Panc1 (cell line): ENCODE measurements at regions not wholly inside any gene's neighbourhood (a gene's known extent, or its start where the extent isn't known, plus 50 kb on each side); places are given as distances from the start of the nearest gene placed in this dataset.

Experiments
- ATAC-seq: fragments of 200-7000 bp; cut with Tn5 transposase; 2 replicates; pipeline ENCODE4 v1.9.1; 2020; ENCODE audit warnings: mild to moderate bottlenecking, moderate library complexity
- BruUV-seq: library from RNA; stranded (reverse); fragments of 400-500 nt; replicated peaks from 2 replicates; lab custom pipeline; 2021; lab: Mats Ljungman, UMichigan
- CTCF ChIA-PET: fragments of 300-600 bp; sonication (Branson Sonifier 250); formaldehyde crosslinking; loops from one replicate; lab custom pipeline; 2022; ENCODE audit warnings: antibody characterized with exemption; lab: Charles Lee
- POLR2A ChIA-PET: fragments of 300-600 bp; sonication (Branson Sonifier 250); formaldehyde crosslinking; loops from one replicate; lab custom pipeline; 2022; ENCODE audit warnings: antibody characterized with exemption; lab: Charles Lee
- DNase-seq: peaks from one replicate; pipeline ENCODE4 v3.0.0-alpha.2; 2010; ENCODE audit warnings: low read depth, low spot score
- H3K27ac ChIP-seq: 2 replicates; pipeline ENCODE4 v1.5.1; 2011; ENCODE audit warnings: mild to moderate bottlenecking, low read length, inconsistent platforms
- H3K27me3 ChIP-seq: fragments of 200-500 bp; sonication (Bioruptor generic); 2 replicates; pipeline ENCODE4 v1.6.0; 2014; ENCODE audit warnings: low read length, inconsistent platforms; ENCODE audit not compliant: control insufficient read depth, insufficient read depth
- H3K36me3 ChIP-seq: fragments of 200-500 bp; sonication (Bioruptor generic); 2 replicates; pipeline ENCODE4 v1.5.1; 2014; ENCODE audit warnings: inconsistent platforms, mild to moderate bottlenecking, low read length, moderate library complexity; ENCODE audit not compliant: control insufficient read depth, insufficient read depth
- H3K4me1 ChIP-seq: 2 replicates; pipeline ENCODE4 v1.5.1; 2011; ENCODE audit warnings: inconsistent platforms, mild to moderate bottlenecking, low read length, moderate library complexity; ENCODE audit not compliant: control insufficient read depth, insufficient read depth
- H3K4me3 ChIP-seq, 2 experiments: 2 replicates each; pipeline ENCODE4 v1.5.1; 2011 to 2012; ENCODE audit warnings: low read depth in 2 of 2, low read length in 2 of 2, mild to moderate bottlenecking in 2 of 2, inconsistent platforms in 1 of 2, moderate library complexity in 1 of 2
- H3K9me3 ChIP-seq: fragments of 200-500 bp; sonication (Bioruptor generic); 2 replicates; pipeline ENCODE4 v1.5.1; 2014; ENCODE audit warnings: low read depth, mild to moderate bottlenecking, inconsistent platforms, low read length, moderate library complexity; ENCODE audit not compliant: control insufficient read depth, insufficient read depth
- CTCF ChIP-seq: fragments of 450-650 bp; IDR thresholded peaks from 2 replicates; pipeline ENCODE4 v1.5.1; 2017; ENCODE audit warnings: mild to moderate bottlenecking
- POLR2AphosphoS5 ChIP-seq: IDR thresholded peaks from 2 replicates; pipeline ENCODE4 v1.6.1; 2012; ENCODE audit warnings: mild to moderate bottlenecking, low read depth, low read length, moderate library complexity
- REST ChIP-seq, 2 experiments: IDR thresholded peaks; 2 replicates each; pipeline ENCODE4 v1.6.1; 2011 to 2012; ENCODE audit warnings: low read depth in 2 of 2, control low read depth in 1 of 2, low read length in 1 of 2, mild to moderate bottlenecking in 1 of 2, moderate library complexity in 1 of 2; ENCODE audit not compliant: insufficient read depth in 1 of 2
- SIN3A ChIP-seq: IDR thresholded peaks from 2 replicates; pipeline ENCODE4 v1.6.1; 2012; ENCODE audit warnings: low read depth, mild to moderate bottlenecking, low read length, moderate library complexity, borderline replicate concordance; ENCODE audit not compliant: insufficient read depth
- TCF7L2 ChIP-seq: IDR thresholded peaks from 2 replicates; pipeline ENCODE4 v1.6.1; 2011; ENCODE audit warnings: mild to moderate bottlenecking, low read depth, low read length, inconsistent platforms
- in situ Hi-C: cut with HindIII; loops from 2 replicates; pipeline ENCODE4 v1.10.0; 2016; ENCODE audit warnings: low sequenced_read_pairs, low pct_unique_long_range_greater_than_20kb
- intact Hi-C: fragments of 100-400 bp; cut with micrococcal nuclease; formaldehyde crosslinking; loops from one replicate; pipeline ENCODE4 v1.10.0; 2022; ENCODE audit not compliant: unreplicated experiment

- Histone ChIP-seq H3K9me3 (no peaks in the 10 kb centered on the region), H3K4me1 (peaks cover 19% of the 10 kb centered on the region; the same call in 1 of the 2 replicates), H3K4me3 (no peak overlapping the region), H3K27ac (no peak overlapping the region), H3K36me3 (no peaks in the 10 kb centered on the region), H3K27me3 (no peaks in the 10 kb centered on the region)
- no TSS peak for BruUV-seq
- POLR2A ChIA-PET: no interaction called here
- no peak for TF ChIP-seq TCF7L2
- DNase-seq (no peak), ATAC-seq (no peak)
- intact Hi-C loops: no loop called here
- in situ Hi-C loops: no loop called here
- CTCF ChIA-PET: no interaction called here
Measured at GRCh38 chr20:57988422-57988821, 240.0 kb downstream of the ANKRD60 start.

- H3K4me1 ChIP-seq: peaks cover 16% of the 10 kb centered on the region; the same call in 1 of the 2 replicates
- no peaks in the 10 kb centered on the region for H3K27me3 ChIP-seq
- no peaks in the 10 kb centered on the region for H3K36me3 ChIP-seq
- intact Hi-C loops (no loop called here), in situ Hi-C loops (no loop called here)
- no peak overlapping the region for H3K27ac ChIP-seq
- no peak overlapping the region for H3K4me3 ChIP-seq
- no TSS peak for BruUV-seq
- no peak for DNase-seq
- ChIA-PET POLR2A (no interaction called here), CTCF (no interaction called here)
- no peak for TF ChIP-seq POLR2AphosphoS5
- no peak for TF ChIP-seq SIN3A
- no peak for TF ChIP-seq TCF7L2
- no peak for TF ChIP-seq REST (IDR thresholded peaks at IDR 0.05; ENCODE audit: insufficient read depth in 1 of 2, low read depth in 2 of 2, low read length in 1 of 2)
- no peak for TF ChIP-seq CTCF
- ATAC-seq: no peak
- no peaks in the 10 kb centered on the region for H3K9me3 ChIP-seq
Measured at GRCh38 chr20:57987659-57988058, 240.8 kb downstream of the ANKRD60 start.

DNA sequence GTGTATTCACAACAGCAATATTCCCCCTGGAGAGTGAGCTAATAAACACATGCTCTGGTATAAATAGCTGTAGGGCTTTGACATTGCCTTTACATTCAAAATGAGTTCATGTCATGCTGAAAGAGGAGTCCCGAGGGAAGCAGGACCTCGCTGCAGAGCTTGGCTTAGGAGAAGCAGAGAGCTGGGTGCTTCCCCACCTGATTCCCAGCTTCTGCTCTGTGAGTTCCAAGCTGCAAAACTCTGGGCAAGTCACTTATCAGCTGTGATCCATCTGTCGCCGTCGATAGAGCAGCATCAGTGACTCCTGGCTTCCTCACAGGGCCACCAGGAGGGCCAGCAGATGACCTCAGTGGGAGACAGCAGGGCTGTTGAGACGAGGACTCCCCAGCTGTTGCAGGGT lies 241.8 kb downstream of the ANKRD60 start:
- CTCF ChIA-PET: no interaction called here
- H3K4me3 ChIP-seq: no peak overlapping the region
- no peak for TF ChIP-seq POLR2AphosphoS5
- TF ChIP-seq TCF7L2: no peak
- no peak for TF ChIP-seq REST (IDR thresholded peaks at IDR 0.05; ENCODE audit: insufficient read depth in 1 of 2, low read depth in 2 of 2, low read length in 1 of 2)
- TF ChIP-seq CTCF: no peak
- no peak for TF ChIP-seq SIN3A
- no peaks in the 10 kb centered on the region for H3K9me3 ChIP-seq
- no TSS peak for BruUV-seq
- no peak for DNase-seq
- H3K27me3 ChIP-seq: no peaks in the 10 kb centered on the region
- H3K27ac ChIP-seq: no peak overlapping the region
- in situ Hi-C loops (no loop called here), intact Hi-C loops (no loop called here)
- no peaks in the 10 kb centered on the region for H3K36me3 ChIP-seq
- H3K4me1 ChIP-seq: peaks cover 13% of the 10 kb centered on the region; the same call in 1 of the 2 replicates
- POLR2A ChIA-PET: no interaction called here
- ATAC-seq: no peak
